Lung microvascular endothelial cell (primary cell): ENCODE measurements at regions not wholly inside any gene's neighbourhood (a gene's known extent, or its start where the extent isn't known, plus 50 kb on each side); places are given as distances from the start of the nearest gene placed in this dataset.

ENCODE experiments used
- DNase-seq, 2 donors: peaks; one replicate each; pipeline versions ENCODE4 v3.0.0 to v3.0.0-alpha.2; 2010; ENCODE audit warnings: low read depth in 2 of 2

GRCh38 chr17:77734371-77735080 is 224.0 kb upstream of the TNRC6C start:
- DNase-seq: peak in 1 of 2 donors; percentile 9

- DNase-seq: no peak
Measured at GRCh38 chr17:77735081-77735565, 223.4 kb upstream of the TNRC6C start.

- no peak for DNase-seq
Measured at GRCh38 chr17:77735566-77736198, 222.8 kb upstream of the TNRC6C start.

GRCh38 chr17:77736199-77736585 is 222.3 kb upstream of the TNRC6C start:
- no peak for DNase-seq

- no peak for DNase-seq
Measured at GRCh38 chr17:77736721-77737120, 221.8 kb upstream of the TNRC6C start.

- no peak for DNase-seq
Measured at GRCh38 chr17:77737442-77738265, 220.8 kb upstream of the TNRC6C start.

GRCh38 chr17:77738751-77739531 is 219.6 kb upstream of the TNRC6C start:
- peak in 1 of 2 donors; percentile 63 for DNase-seq

GRCh38 chr17:77740481-77740880 is 218.0 kb upstream of the TNRC6C start:
- DNase-seq: no peak

GRCh38 chr17:77741109-77741508 is 217.4 kb upstream of the TNRC6C start:
- DNase-seq: peak in 1 of 2 donors; percentile 5

- DNase-seq: no peak
Measured at GRCh38 chr17:77742579-77742978, 215.9 kb upstream of the TNRC6C start.

GRCh38 chr17:77744066-77744988 is 214.2 kb upstream of the TNRC6C start:
- no peak for DNase-seq

GRCh38 chr17:77745702-77746101 is 212.8 kb upstream of the TNRC6C start:
- DNase-seq: no peak

- no peak for DNase-seq
Measured at GRCh38 chr17:77746393-77746792, 212.1 kb upstream of the TNRC6C start.

- DNase-seq: no peak
Measured at GRCh38 chr17:77746896-77747554, 211.5 kb upstream of the TNRC6C start.

GRCh38 chr17:77748436-77748835 is 210.1 kb upstream of the TNRC6C start:
- no peak for DNase-seq

- no peak for DNase-seq
Measured at GRCh38 chr17:77749321-77749751, 209.2 kb upstream of the TNRC6C start.

- no peak for DNase-seq
Measured at GRCh38 chr17:77749989-77750388, 208.5 kb upstream of the TNRC6C start.

- DNase-seq: no peak
Measured at GRCh38 chr17:77750427-77751043, 208.0 kb upstream of the TNRC6C start.

GRCh38 chr17:77753246-77753645 is 205.3 kb upstream of the TNRC6C start:
- no peak for DNase-seq
